ENCODE measurements at regions not wholly inside any gene's neighbourhood (a gene's known extent, or its start where the extent isn't known, plus 50 kb on each side); places are given as distances from the start of the nearest gene placed in this dataset.

DNA sequence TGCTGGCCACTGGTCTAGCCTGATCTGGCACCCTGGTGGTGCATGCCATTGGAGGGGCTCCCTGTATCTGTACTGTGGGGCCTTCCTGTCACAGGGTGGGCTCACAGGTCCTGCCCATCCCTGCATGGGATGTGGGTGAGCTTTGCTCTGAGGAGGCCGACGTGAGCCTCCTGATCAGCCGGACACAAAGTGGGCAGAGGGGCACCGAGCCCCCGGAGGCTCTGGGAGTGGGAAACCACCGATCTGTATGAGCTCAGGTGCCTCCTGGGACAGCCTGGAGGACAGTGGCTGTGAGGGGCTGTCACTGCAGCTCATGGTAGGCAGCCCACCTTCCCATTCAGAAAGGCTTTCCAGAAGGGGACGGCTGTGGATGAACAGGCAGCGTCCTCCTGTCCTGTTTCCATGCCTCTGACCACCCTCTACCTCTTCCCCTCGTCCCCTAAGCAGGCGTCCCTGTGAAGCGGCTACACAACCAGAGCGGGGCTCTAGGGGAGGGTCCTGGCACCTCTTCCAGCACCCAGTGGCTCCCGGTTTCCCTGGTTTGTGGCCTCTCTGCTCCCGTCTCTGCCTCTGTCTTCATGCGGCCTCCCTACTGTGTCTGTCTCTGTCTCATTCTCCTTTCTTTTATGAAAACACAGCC lies 112.5 kb upstream of the OTOS start:
- Histone ChIP-seq H4K91ac (ENCODE audit: insufficient read depth, low read depth, low read length) (no peak overlapping the region), H3K14ac (replicated peaks; ENCODE audit: low read depth, low read length) (no peak overlapping the region), H3K4me3 (ENCODE audit: insufficient read depth, low read depth, low read length) (no peak overlapping the region), H3K79me1 (ENCODE audit: low read depth in 1 of 2, low read length in 2 of 2) (no peaks in the 10 kb centered on the region), H2BK15ac (ENCODE audit: low read depth, low read length) (no peak overlapping the region), H3K4me2 (ENCODE audit: low read depth, low read length) (no peak overlapping the region), H3K9me3 (ENCODE audit: control insufficient read depth, insufficient read depth, low read length) (peaks cover 2% of the 10 kb centered on the region; the same call in 1 of the 2 replicates), H3K4me1 (ENCODE audit: control insufficient read depth, insufficient read depth, low read length) (peaks cover 14% of the 10 kb centered on the region), H3K4ac (ENCODE audit: low read depth, low read length) (no peak overlapping the region), H3K23ac (ENCODE audit: low read depth, low read length) (no peak overlapping the region), H4K8ac (ENCODE audit: low read depth in 2 of 2, low read length in 2 of 2) (no peak overlapping the region), H3K9me1 (ENCODE audit: insufficient read depth, low read length) (peaks cover 10% of the 10 kb centered on the region; the same call in 1 of the 2 replicates), H2AFZ (replicated peaks; ENCODE audit: low read length, poor library complexity) (no peak overlapping the region), H2AK9ac (replicated peaks; ENCODE audit: low read depth, low read length, poor library complexity) (no peak overlapping the region), H3K27ac (ENCODE audit: insufficient read depth, low read length) (no peak overlapping the region), H3K56ac (ENCODE audit: extremely low read depth, insufficient read depth, low read length) (no peak overlapping the region), H4K20me1 (ENCODE audit: insufficient read depth, low read length) (no peaks in the 10 kb centered on the region), H3K36me3 (ENCODE audit: control insufficient read depth, insufficient read depth, low read length) (no peaks in the 10 kb centered on the region), H2BK20ac (ENCODE audit: low read depth, low read length) (no peak overlapping the region), H3K9ac (ENCODE audit: low read depth, low read length) (no peak overlapping the region), H3K18ac (ENCODE audit: low read depth, low read length) (no peak overlapping the region), H2AK5ac (ENCODE audit: low read depth, low read length) (peak overlapping the region; percentile 33; the same call in 1 of the 2 replicates), H2BK5ac (ENCODE audit: low read depth, low read length, poor library complexity, severe bottlenecking) (no peak overlapping the region), H4K5ac (ENCODE audit: low read depth, low read length) (no peak overlapping the region), H2BK120ac (ENCODE audit: low read depth, low read length) (no peak overlapping the region), H3K27me3 (ENCODE audit: control insufficient read depth, insufficient read depth, low read length) (0 out of 2 replicates have a peak, but pooled peaks cover 2% of the 10 kb centered on the region)
- dilution Hi-C loops (cut with HindIII; ENCODE audit: low sequenced_read_pairs, unreplicated experiment) = no loop called here
- WGBS, 2 experiments (ENCODE audit: extremely low coverage in 2 of 2, insufficient read length in 1 of 2) = 92% methylated on average over 6 of the region's 15 CpGs; no CpG with 5 or more reads in 1 of the 2 experiments
- intact Hi-C loops (cut with micrococcal nuclease) = no loop called here
- TF ChIP-seq RAD21 (IDR thresholded peaks at IDR 0.05; ENCODE audit: low read length) (no peak), CHD1 (IDR thresholded peaks at IDR 0.05; ENCODE audit: low read depth, low read length) (no peak), MAZ (IDR thresholded peaks at IDR 0.05; ENCODE audit: borderline replicate concordance, low read depth, low read length) (no peak), RFX5 (IDR thresholded peaks at IDR 0.05; ENCODE audit: low read depth, low read length) (no peak), FOS (IDR thresholded peaks at IDR 0.05; ENCODE audit: low read depth, low read length) (no peak), NFE2L2 (IDR thresholded peaks at IDR 0.05; ENCODE audit: low read depth, low read length) (no peak), BHLHE40 (IDR thresholded peaks at IDR 0.05; ENCODE audit: low read depth, low read length) (no peak), POLR2A (IDR thresholded peaks at IDR 0.05; ENCODE audit: low read depth, low read length) (no peak), SMC3 (IDR thresholded peaks at IDR 0.05; ENCODE audit: low read depth, low read length) (no peak), MAFK (IDR thresholded peaks at IDR 0.05; ENCODE audit: low read depth, low read length) (no peak), MXI1 (IDR thresholded peaks at IDR 0.05; ENCODE audit: borderline replicate concordance, low read depth, low read length) (no peak), CEBPB (IDR thresholded peaks at IDR 0.05; ENCODE audit: low read depth, low read length) (no peak), RCOR1 (IDR thresholded peaks at IDR 0.05; ENCODE audit: insufficient replicate concordance, low read length) (no peak)
- TF ChIP-seq, protein P1, sequence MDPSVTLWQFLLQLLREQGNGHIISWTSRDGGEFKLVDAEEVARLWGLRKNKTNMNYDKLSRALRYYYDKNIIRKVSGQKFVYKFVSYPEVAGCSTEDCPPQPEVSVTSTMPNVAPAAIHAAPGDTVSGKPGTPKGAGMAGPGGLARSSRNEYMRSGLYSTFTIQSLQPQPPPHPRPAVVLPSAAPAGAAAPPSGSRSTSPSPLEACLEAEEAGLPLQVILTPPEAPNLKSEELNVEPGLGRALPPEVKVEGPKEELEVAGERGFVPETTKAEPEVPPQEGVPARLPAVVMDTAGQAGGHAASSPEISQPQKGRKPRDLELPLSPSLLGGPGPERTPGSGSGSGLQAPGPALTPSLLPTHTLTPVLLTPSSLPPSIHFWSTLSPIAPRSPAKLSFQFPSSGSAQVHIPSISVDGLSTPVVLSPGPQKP (IDR thresholded peaks at IDR 0.05; ENCODE audit: borderline replicate concordance, low read depth, low read length) = no peak
- TF ChIP-seq, protein P2, sequence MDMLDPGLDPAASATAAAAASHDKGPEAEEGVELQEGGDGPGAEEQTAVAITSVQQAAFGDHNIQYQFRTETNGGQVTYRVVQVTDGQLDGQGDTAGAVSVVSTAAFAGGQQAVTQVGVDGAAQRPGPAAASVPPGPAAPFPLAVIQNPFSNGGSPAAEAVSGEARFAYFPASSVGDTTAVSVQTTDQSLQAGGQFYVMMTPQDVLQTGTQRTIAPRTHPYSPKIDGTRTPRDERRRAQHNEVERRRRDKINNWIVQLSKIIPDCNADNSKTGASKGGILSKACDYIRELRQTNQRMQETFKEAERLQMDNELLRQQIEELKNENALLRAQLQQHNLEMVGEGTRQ (IDR thresholded peaks at IDR 0.05; ENCODE audit: low read depth, low read length) = no peak
- TF ChIP-seq, protein P3, sequence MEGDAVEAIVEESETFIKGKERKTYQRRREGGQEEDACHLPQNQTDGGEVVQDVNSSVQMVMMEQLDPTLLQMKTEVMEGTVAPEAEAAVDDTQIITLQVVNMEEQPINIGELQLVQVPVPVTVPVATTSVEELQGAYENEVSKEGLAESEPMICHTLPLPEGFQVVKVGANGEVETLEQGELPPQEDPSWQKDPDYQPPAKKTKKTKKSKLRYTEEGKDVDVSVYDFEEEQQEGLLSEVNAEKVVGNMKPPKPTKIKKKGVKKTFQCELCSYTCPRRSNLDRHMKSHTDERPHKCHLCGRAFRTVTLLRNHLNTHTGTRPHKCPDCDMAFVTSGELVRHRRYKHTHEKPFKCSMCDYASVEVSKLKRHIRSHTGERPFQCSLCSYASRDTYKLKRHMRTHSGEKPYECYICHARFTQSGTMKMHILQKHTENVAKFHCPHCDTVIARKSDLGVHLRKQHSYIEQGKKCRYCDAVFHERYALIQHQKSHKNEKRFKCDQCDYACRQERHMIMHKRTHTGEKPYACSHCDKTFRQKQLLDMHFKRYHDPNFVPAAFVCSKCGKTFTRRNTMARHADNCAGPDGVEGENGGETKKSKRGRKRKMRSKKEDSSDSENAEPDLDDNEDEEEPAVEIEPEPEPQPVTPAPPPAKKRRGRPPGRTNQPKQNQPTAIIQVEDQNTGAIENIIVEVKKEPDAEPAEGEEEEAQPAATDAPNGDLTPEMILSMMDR (conservative IDR thresholded peaks at IDR 0.05; ENCODE audit: low read depth, low read length) = no peak
- ATAC-seq (ENCODE audit: low read depth) (no peak), DNase-seq (no peak)
- CTCF ChIA-PET = no interaction called here
- POLR2A ChIA-PET (ENCODE audit: unreplicated experiment) = no interaction called here
- in situ Hi-C loops (cut with MboI; ENCODE audit: low sequenced_read_pairs) = no loop called here
- BruUV-seq (replicated peaks) = no TSS peak

All from IMR-90 (cell line).